IPS DF 6.9 (cell line): ENCODE measurements at regions not wholly inside any gene's neighbourhood (a gene's known extent, or its start where the extent isn't known, plus 50 kb on each side); places are given as distances from the start of the nearest gene placed in this dataset.

Experiments
- DNase-seq: peaks from one replicate; pipeline ENCODE4 v3.0.0-alpha.2; 2013; ENCODE audit warnings: low read depth, low spot score
- H3K27ac ChIP-seq: one replicate; pipeline ENCODE4 v1.5.1; 2013; ENCODE audit warnings: low read length, control low read depth
- H3K27me3 ChIP-seq: 2 replicates; pipeline ENCODE4 v1.6.1; 2013; ENCODE audit warnings: mild to moderate bottlenecking, low read length; ENCODE audit not compliant: control insufficient read depth, insufficient read depth
- H3K36me3 ChIP-seq: 2 replicates; pipeline ENCODE4 v1.6.1; 2013; ENCODE audit warnings: low read length; ENCODE audit not compliant: control insufficient read depth, insufficient read depth
- H3K4me1 ChIP-seq: 2 replicates; pipeline ENCODE4 v1.6.1; 2013; ENCODE audit warnings: low read length; ENCODE audit not compliant: control insufficient read depth, insufficient read depth
- H3K4me3 ChIP-seq: 2 replicates; pipeline ENCODE4 v1.5.1; 2013; ENCODE audit warnings: mild to moderate bottlenecking, low read length
- H3K9me3 ChIP-seq: 2 replicates; pipeline ENCODE4 v1.6.1; 2013; ENCODE audit warnings: low read length, inconsistent platforms; ENCODE audit not compliant: control insufficient read depth, insufficient read depth
- WGBS: extraction: QIAGEN DNeasy Blood & Tissue Kit; methylation state at CpG from one replicate; pipeline ENCODE4 v1.1.7; 2013; ENCODE audit warnings: mixed read lengths, missing lambda C conversion rate; ENCODE audit not compliant: insufficient read length, insufficient coverage; 5-methylcytosine and 5-hydroxymethylcytosine counted together

- 100% methylated on average over 2 of the region's 5 CpGs for WGBS
- no peaks in the 10 kb centered on the region for H3K36me3 ChIP-seq
- H3K27ac ChIP-seq: no peak overlapping the region
- no peak for DNase-seq
- no peaks in the 10 kb centered on the region for H3K4me1 ChIP-seq
- no peak overlapping the region for H3K4me3 ChIP-seq
- H3K27me3 ChIP-seq: no peaks in the 10 kb centered on the region
- no peaks in the 10 kb centered on the region for H3K9me3 ChIP-seq
Measured at GRCh38 chr2:57558312-57558711, 488.3 kb upstream of the VRK2 start.

- no peak for DNase-seq
- H3K4me1 ChIP-seq: no peaks in the 10 kb centered on the region
- H3K27me3 ChIP-seq: no peaks in the 10 kb centered on the region
- WGBS: no CpG with 5 or more reads among the region's 1 CpG
- no peak overlapping the region for H3K27ac ChIP-seq
- H3K4me3 ChIP-seq: no peak overlapping the region
- no peaks in the 10 kb centered on the region for H3K36me3 ChIP-seq
- no peaks in the 10 kb centered on the region for H3K9me3 ChIP-seq
Measured at GRCh38 chr2:57562495-57562894, 484.1 kb upstream of the VRK2 start.

- no peak for DNase-seq
- no CpG with 5 or more reads among the region's 3 CpGs for WGBS
- Histone ChIP-seq H3K4me1 (no peaks in the 10 kb centered on the region), H3K36me3 (no peaks in the 10 kb centered on the region), H3K27me3 (no peaks in the 10 kb centered on the region), H3K4me3 (no peak overlapping the region), H3K27ac (no peak overlapping the region), H3K9me3 (no peaks in the 10 kb centered on the region)
Measured at GRCh38 chr2:57563015-57563414, 483.6 kb upstream of the VRK2 start.

GRCh38 chr2:57567245-57567644 is 479.4 kb upstream of the VRK2 start:
- Histone ChIP-seq H3K9me3 (no peaks in the 10 kb centered on the region), H3K36me3 (no peaks in the 10 kb centered on the region), H3K4me3 (no peak overlapping the region), H3K27ac (no peak overlapping the region), H3K27me3 (no peaks in the 10 kb centered on the region), H3K4me1 (no peaks in the 10 kb centered on the region)
- DNase-seq: no peak

GRCh38 chr2:57569396-57569795 is 477.2 kb upstream of the VRK2 start:
- DNase-seq: no peak
- Histone ChIP-seq H3K27ac (no peak overlapping the region), H3K4me1 (no peaks in the 10 kb centered on the region), H3K4me3 (no peak overlapping the region), H3K36me3 (no peaks in the 10 kb centered on the region), H3K27me3 (no peaks in the 10 kb centered on the region), H3K9me3 (no peaks in the 10 kb centered on the region)

GRCh38 chr2:57570961-57571360 is 475.6 kb upstream of the VRK2 start:
- DNase-seq: no peak
- no peak overlapping the region for H3K27ac ChIP-seq
- no peaks in the 10 kb centered on the region for H3K27me3 ChIP-seq
- no CpG with 5 or more reads among the region's 2 CpGs for WGBS
- H3K4me1 ChIP-seq: no peaks in the 10 kb centered on the region
- H3K4me3 ChIP-seq: no peak overlapping the region
- no peaks in the 10 kb centered on the region for H3K9me3 ChIP-seq
- no peaks in the 10 kb centered on the region for H3K36me3 ChIP-seq

- H3K4me1 ChIP-seq: no peaks in the 10 kb centered on the region
- H3K36me3 ChIP-seq: no peaks in the 10 kb centered on the region
- no peak overlapping the region for H3K4me3 ChIP-seq
- no CpG with 5 or more reads among the region's 5 CpGs for WGBS
- no peaks in the 10 kb centered on the region for H3K27me3 ChIP-seq
- no peak overlapping the region for H3K27ac ChIP-seq
- H3K9me3 ChIP-seq: no peaks in the 10 kb centered on the region
- no peak for DNase-seq
Measured at GRCh38 chr2:57575700-57576268, 470.8 kb upstream of the VRK2 start.

GRCh38 chr2:57576983-57577382 is 469.6 kb upstream of the VRK2 start:
- Histone ChIP-seq H3K4me1 (no peaks in the 10 kb centered on the region), H3K4me3 (no peak overlapping the region), H3K27me3 (no peaks in the 10 kb centered on the region), H3K9me3 (no peaks in the 10 kb centered on the region), H3K36me3 (no peaks in the 10 kb centered on the region), H3K27ac (no peak overlapping the region)
- no peak for DNase-seq
- no CpG with 5 or more reads among the region's 1 CpG for WGBS

- DNase-seq: no peak
- Histone ChIP-seq H3K27me3 (no peaks in the 10 kb centered on the region), H3K9me3 (no peaks in the 10 kb centered on the region), H3K27ac (no peak overlapping the region), H3K4me3 (no peak overlapping the region), H3K36me3 (no peaks in the 10 kb centered on the region), H3K4me1 (no peaks in the 10 kb centered on the region; the same call in 1 of the 2 replicates)
- no CpG with 5 or more reads among the region's 1 CpG for WGBS
Measured at GRCh38 chr2:57597940-57598339, 448.7 kb upstream of the VRK2 start.

GRCh38 chr2:57598551-57598950 is 448.1 kb upstream of the VRK2 start:
- H3K4me3 ChIP-seq: no peak overlapping the region
- no peaks in the 10 kb centered on the region for H3K9me3 ChIP-seq
- H3K36me3 ChIP-seq: no peaks in the 10 kb centered on the region
- no CpG with 5 or more reads among the region's 4 CpGs for WGBS
- DNase-seq: no peak
- no peaks in the 10 kb centered on the region for H3K27me3 ChIP-seq
- no peaks in the 10 kb centered on the region; the same call in 1 of the 2 replicates for H3K4me1 ChIP-seq
- no peak overlapping the region for H3K27ac ChIP-seq

- Histone ChIP-seq H3K27me3 (no peaks in the 10 kb centered on the region), H3K27ac (no peak overlapping the region), H3K4me1 (no peaks in the 10 kb centered on the region; the same call in 1 of the 2 replicates), H3K4me3 (no peak overlapping the region), H3K36me3 (no peaks in the 10 kb centered on the region), H3K9me3 (no peaks in the 10 kb centered on the region)
- no CpG with 5 or more reads among the region's 2 CpGs for WGBS
- no peak for DNase-seq
Measured at GRCh38 chr2:57602733-57603132, 443.9 kb upstream of the VRK2 start.
